C4-2B (cell line): ENCODE measurements at regions not wholly inside any gene's neighbourhood (a gene's known extent, or its start where the extent isn't known, plus 50 kb on each side); places are given as distances from the start of the nearest gene placed in this dataset.

Source experiments
- H3K27ac ChIP-seq: fragments of 450-650 bp; 2 replicates; pipeline ENCODE4 v1.5.1; 2017
- ZFX ChIP-seq: fragments of 450-650 bp; IDR thresholded peaks from 2 replicates; pipeline ENCODE4 v1.6.1; 2017
- TF ChIP-seq, protein P1 (sequence below): fragments of 450-650 bp; conservative IDR thresholded peaks from 2 replicates; pipeline ENCODE4 v1.5.1; 2017; ENCODE audit warnings: mild to moderate bottlenecking

DNA sequence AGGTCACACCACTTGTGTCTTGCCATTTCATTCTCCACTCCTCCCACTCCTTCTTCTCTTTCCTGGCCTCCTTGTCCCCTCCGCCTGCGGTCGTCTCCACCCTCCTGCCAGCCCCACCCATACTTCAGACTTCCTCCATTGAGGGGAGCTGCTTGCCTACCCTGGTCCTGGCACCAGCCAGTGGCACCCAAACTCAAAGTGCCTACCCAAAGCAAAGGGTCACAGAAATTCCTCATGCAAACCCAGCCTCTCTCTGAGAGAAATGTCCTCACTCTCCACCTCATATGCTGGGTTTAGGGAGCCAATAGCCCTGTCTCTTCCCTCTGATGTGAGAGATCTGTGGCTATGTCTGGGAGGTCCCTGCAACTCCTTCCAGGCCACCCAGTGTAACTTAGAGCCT, 109.6 kb downstream of the TEX26 start:
- H3K27ac ChIP-seq: no peak overlapping the region
- no peak for TF ChIP-seq ZFX
- TF ChIP-seq, protein P1, sequence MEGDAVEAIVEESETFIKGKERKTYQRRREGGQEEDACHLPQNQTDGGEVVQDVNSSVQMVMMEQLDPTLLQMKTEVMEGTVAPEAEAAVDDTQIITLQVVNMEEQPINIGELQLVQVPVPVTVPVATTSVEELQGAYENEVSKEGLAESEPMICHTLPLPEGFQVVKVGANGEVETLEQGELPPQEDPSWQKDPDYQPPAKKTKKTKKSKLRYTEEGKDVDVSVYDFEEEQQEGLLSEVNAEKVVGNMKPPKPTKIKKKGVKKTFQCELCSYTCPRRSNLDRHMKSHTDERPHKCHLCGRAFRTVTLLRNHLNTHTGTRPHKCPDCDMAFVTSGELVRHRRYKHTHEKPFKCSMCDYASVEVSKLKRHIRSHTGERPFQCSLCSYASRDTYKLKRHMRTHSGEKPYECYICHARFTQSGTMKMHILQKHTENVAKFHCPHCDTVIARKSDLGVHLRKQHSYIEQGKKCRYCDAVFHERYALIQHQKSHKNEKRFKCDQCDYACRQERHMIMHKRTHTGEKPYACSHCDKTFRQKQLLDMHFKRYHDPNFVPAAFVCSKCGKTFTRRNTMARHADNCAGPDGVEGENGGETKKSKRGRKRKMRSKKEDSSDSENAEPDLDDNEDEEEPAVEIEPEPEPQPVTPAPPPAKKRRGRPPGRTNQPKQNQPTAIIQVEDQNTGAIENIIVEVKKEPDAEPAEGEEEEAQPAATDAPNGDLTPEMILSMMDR: no peak

DNA sequence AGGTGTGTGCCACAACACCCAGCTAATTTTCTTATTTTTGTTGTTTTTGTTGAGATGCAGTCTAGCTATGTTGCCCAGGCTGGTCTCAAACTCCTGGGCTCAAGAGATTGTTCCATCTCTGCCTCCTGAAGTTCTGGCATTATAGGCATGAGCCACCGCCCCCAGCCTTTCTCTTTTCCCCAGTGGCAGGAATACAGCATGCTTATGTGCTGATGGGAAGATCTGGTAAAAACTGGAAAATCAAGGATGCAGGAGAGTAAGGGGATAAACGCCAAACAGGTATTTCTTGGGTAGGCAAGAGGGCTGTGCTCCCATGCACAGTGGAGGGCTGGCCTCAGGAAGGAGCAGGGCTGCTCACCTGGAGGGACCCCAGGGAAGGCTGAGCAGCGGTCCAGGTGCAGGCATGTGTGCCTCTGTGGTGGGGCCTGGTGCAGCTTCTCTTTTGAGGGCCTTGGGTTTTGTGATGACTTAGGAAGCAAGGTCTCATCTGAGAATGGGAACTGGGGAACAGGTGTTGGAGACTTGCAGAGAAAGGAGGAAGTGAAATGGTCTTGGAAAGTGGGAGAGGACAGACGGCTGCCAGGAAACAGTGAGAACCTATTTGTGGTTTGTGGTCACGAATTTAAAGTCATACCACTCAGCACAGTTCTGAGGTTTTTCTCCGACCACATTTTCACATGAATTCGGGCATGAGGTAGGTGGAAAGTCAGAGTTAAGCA, 106.5 kb downstream of the TEX26 start:
- H3K27ac ChIP-seq: no peak overlapping the region
- TF ChIP-seq, protein P1: no peak
- no peak for TF ChIP-seq ZFX

DNA sequence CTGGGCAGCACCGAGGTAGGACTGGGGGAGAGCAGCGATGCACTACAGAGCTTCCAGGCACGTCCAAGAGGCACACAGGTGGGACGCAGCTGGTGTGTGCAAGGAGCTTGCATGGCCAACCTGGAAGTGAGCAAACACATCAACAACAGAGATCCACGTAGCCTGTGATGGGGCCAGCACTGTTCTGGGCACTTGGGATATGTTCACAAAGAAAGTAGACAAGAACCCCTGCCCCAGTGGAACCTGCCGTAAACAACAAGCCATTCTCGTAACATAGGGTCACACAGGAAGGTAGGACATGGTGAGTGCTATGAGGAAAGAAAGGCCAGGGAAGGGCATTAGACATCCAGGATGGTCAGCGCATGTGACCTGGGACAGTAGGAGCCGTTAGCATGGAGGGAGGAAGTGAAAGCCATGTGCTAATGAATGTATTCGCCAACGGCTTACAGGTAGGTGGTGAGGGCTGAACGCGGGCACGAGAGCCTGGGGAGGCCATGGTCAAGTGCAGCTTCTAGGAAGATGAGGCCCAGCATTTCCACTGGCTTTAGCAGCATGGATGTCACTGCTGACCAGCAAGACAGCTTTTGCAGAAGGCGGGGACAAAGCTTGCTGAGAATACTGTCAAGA, 105.5 kb downstream of the TEX26 start:
- H3K27ac ChIP-seq: no peak overlapping the region
- no peak for TF ChIP-seq ZFX
- TF ChIP-seq, protein P1: no peak

DNA sequence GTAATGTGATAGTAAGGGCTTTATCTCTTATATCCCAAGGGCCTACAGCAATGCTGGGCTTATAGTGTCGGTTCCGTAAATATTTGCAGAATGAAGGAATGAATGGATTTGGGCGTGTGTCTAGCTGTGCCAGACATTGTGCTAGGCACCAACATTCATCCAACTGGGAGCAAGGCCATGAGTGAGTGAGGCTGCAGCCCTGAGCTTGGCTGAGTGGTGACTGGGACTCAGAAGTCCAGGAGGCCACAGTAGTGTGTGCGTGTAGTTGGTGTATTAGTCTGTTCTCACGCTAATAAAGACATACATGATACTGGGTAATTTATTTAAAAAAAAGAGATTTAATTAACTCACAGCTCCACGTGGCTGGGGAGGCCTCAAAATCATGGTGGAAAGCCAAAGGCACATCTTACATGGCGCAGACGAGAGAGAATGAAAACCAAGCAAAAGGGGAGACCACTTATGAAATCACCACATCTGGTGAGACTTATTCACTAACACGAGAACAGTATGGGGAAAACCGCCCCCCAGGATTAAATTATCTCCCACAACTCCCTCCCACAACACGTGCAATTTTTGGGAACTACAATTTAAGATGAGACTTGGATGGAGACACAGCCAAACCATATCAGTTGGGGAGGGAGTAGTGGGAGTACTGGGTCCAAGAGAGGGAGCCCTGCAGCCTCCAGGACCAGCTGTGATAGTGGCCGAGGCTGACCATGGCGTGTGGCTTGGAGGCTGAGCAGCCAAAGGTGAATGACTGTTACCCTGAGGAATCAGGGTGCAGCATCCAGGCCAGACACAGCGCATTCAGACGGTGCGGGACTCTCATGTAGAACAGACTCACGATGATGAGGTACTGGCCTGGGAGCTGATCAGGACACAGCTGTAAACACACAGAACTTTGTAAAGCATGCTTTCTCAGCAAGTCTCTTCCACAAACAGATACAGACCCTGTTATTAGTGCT, 104.6 kb downstream of the TEX26 start:
- no peak overlapping the region for H3K27ac ChIP-seq
- TF ChIP-seq, protein P1: no peak
- TF ChIP-seq ZFX: no peak

DNA sequence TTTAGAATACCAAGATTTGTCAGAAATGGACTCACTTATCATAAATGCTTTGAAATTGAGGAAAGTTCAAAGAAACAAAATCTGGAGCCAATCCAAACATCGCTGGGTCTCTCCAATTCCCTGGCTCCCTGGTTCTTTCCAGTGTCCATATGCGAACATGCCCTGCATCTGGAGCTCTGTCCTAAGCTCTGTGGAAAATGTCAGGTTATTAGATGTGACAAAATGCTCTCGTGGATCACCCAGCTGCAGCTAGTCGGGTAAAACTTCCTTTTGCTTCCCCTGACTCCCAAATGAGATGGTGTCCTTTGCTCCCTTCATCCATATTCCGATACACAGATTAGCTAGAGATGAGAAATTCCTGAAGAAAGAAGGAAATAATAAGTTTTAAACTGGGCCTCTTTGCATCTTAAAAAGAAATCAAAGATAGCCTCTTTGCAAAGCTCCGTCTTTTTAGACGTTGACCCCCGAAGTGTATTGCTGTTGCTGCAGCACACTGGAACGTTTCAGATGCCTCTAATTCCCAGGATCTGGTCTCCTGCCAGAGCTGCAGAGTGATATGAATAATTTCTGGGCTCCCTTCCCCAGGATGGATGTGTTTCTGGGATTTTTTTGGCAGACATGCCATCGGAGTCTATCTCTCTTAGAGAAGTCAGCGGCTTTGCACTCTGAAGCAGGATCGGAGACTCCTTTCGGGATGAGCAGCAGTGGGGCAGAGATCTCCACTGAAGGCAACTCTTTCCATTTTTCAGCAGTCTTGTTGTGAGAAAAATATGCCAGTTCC, 102.9 kb downstream of the TEX26 start:
- TF ChIP-seq, protein P1: no peak
- no peak for TF ChIP-seq ZFX
- H3K27ac ChIP-seq: no peak overlapping the region

DNA sequence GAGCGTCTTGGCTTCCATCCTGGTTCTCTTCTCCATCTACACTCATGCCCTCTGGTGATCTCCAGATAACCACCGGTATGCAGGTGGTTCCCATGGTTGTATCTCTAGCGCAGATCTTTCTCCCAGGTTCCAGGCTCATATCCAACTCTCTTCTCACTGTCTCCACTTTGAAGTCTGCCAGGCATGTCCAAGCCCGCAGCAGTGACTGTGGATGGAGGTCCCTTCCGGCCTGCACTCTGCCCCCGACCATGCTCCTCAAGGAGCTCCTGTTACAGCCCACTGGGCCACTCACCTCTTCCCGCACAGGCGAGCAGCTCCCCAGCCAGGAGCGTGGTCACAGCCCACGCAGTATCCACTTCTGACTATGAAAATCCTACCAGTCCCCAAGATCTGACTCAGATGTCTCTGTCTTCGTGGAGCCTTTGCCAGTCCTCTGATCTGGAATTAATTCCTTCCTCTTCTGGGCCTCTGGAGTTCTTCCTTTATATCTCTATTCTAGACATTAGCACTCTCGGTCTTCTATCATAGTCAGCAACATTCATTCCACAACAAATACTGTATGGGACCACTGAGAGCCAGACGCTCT, 100.2 kb downstream of the TEX26 start:
- TF ChIP-seq, protein P1: no peak
- TF ChIP-seq ZFX: no peak
- H3K27ac ChIP-seq: no peak overlapping the region
